Bronchial epithelial cell (primary cell): ENCODE measurements at regions not wholly inside any gene's neighbourhood (a gene's known extent, or its start where the extent isn't known, plus 50 kb on each side); places are given as distances from the start of the nearest gene placed in this dataset.
A peak's percentile ranks its signal among the peaks of the same experiment; 100 is the strongest.

Experiments used
- DNase-seq: peaks from one replicate; pipeline ENCODE4 v3.0.0-alpha.2; 2010; ENCODE audit warnings: low read depth
- FAIRE-seq: peaks from 2 replicates; lab custom pipeline; 2011; peaks lifted over from hg19 to GRCh38; lab: Jason Lieb, UNC
- H3K27me3 ChIP-seq: 2 replicates; pipeline ENCODE4 v1.5.1; 2011; ENCODE audit warnings: low read length; ENCODE audit not compliant: control insufficient read depth, insufficient read depth
- H3K36me3 ChIP-seq: 2 replicates; pipeline ENCODE4 v1.5.1; 2011; ENCODE audit warnings: low read length; ENCODE audit not compliant: control insufficient read depth, insufficient read depth
- H3K4me3 ChIP-seq: 2 replicates; pipeline ENCODE4 v1.5.1; 2011; ENCODE audit warnings: mild to moderate bottlenecking, low read depth, low read length, control low read depth
- CTCF ChIP-seq: IDR thresholded peaks from 2 replicates; pipeline ENCODE4 v1.5.1; 2011; ENCODE audit warnings: mild to moderate bottlenecking, moderate library complexity, low read length, control low read depth, inconsistent platforms; ENCODE audit not compliant: insufficient read depth, severe bottlenecking

- DNase-seq (no peak), FAIRE-seq (no peak)
- Histone ChIP-seq H3K27me3 (no peaks in the 10 kb centered on the region), H3K4me3 (no peak overlapping the region), H3K36me3 (no peaks in the 10 kb centered on the region)
- TF ChIP-seq CTCF: no peak
Measured at GRCh38 chr11:35879361-35879760, 64.5 kb upstream of the LDLRAD3 start.

- no peak overlapping the region for H3K4me3 ChIP-seq
- no peaks in the 10 kb centered on the region for H3K36me3 ChIP-seq
- FAIRE-seq (no peak), DNase-seq (no peak)
- no peak for TF ChIP-seq CTCF
- no peaks in the 10 kb centered on the region for H3K27me3 ChIP-seq
Measured at GRCh38 chr11:35886759-35887158, 57.1 kb upstream of the LDLRAD3 start.

GRCh38 chr11:35887737-35888136 lies 56.1 kb upstream of the LDLRAD3 start:
- Histone ChIP-seq H3K4me3 (no peak overlapping the region), H3K27me3 (no peaks in the 10 kb centered on the region), H3K36me3 (no peaks in the 10 kb centered on the region)
- peak; percentile 69 for DNase-seq
- no peak for FAIRE-seq
- TF ChIP-seq CTCF: no peak

GRCh38 chr11:35888961-35889360 lies 54.9 kb upstream of the LDLRAD3 start:
- Histone ChIP-seq H3K27me3 (no peaks in the 10 kb centered on the region), H3K36me3 (no peaks in the 10 kb centered on the region), H3K4me3 (no peak overlapping the region)
- TF ChIP-seq CTCF: no peak
- FAIRE-seq: no peak
- DNase-seq: no peak

GRCh38 chr11:35891096-35891495 lies 52.8 kb upstream of the LDLRAD3 start:
- Histone ChIP-seq H3K27me3 (peaks cover 2% of the 10 kb centered on the region), H3K36me3 (no peaks in the 10 kb centered on the region), H3K4me3 (no peak overlapping the region)
- no peak for TF ChIP-seq CTCF
- no peak for FAIRE-seq
- no peak for DNase-seq

GRCh38 chr11:35892166-35892565 lies 51.7 kb upstream of the LDLRAD3 start:
- TF ChIP-seq CTCF: no peak
- Histone ChIP-seq H3K36me3 (no peaks in the 10 kb centered on the region), H3K4me3 (no peak overlapping the region), H3K27me3 (peaks cover 3% of the 10 kb centered on the region)
- DNase-seq (no peak), FAIRE-seq (no peak)
